Cardiac fibroblast (primary cell): ENCODE measurements at regions not wholly inside any gene's neighbourhood (a gene's known extent, or its start where the extent isn't known, plus 50 kb on each side); places are given as distances from the start of the nearest gene placed in this dataset.

Experiments
- DNase-seq, 2 donors: peaks; one replicate each; pipeline versions ENCODE4 v3.0.0 to v3.0.0-alpha.2; 2010; ENCODE audit warnings: low read depth in 2 of 2
- H3K4me3 ChIP-seq, 2 donors: replicated peaks in 1 of 2; 1 replicate in 1 of 2; 2 replicates in 1 of 2; pipeline ENCODE4 v1.5.1; 2011; ENCODE audit warnings: low read depth in 2 of 2, low read length in 2 of 2, mild to moderate bottlenecking in 2 of 2, moderate library complexity in 1 of 2
- CTCF ChIP-seq: IDR thresholded peaks from one replicate; pipeline ENCODE4 v1.5.1; 2011; ENCODE audit warnings: low read depth, mild to moderate bottlenecking, low read length, inconsistent platforms

GRCh38 chr7:49479441-49479840 is 294.0 kb upstream of the VWC2 start:
- H3K4me3 ChIP-seq = no peak overlapping the region
- no peak for TF ChIP-seq CTCF
- no peak for DNase-seq

- no peak overlapping the region for H3K4me3 ChIP-seq
- DNase-seq = no peak
- no peak for TF ChIP-seq CTCF
These were observed 293.4 kb upstream of the VWC2 start for GRCh38 chr7:49479936-49480544.

GRCh38 chr7:49481075-49481474 is 292.4 kb upstream of the VWC2 start:
- H3K4me3 ChIP-seq = no peak overlapping the region
- no peak for DNase-seq
- no peak for TF ChIP-seq CTCF

GRCh38 chr7:49483142-49483541 is 290.3 kb upstream of the VWC2 start:
- no peak overlapping the region for H3K4me3 ChIP-seq
- TF ChIP-seq CTCF = no peak
- DNase-seq = no peak

- no peak for TF ChIP-seq CTCF
- no peak for DNase-seq
These were observed 286.2 kb upstream of the VWC2 start for GRCh38 chr7:49486974-49487829.

GRCh38 chr7:49487830-49488140 is 285.7 kb upstream of the VWC2 start:
- DNase-seq = no peak
- no peak overlapping the region for H3K4me3 ChIP-seq
- no peak for TF ChIP-seq CTCF

More at GRCh38 chr7:49486974-49487829, 286.2 kb upstream of the VWC2 start:
- no peak overlapping the region for H3K4me3 ChIP-seq
